ENCODE measurements at regions not wholly inside any gene's neighbourhood (a gene's known extent, or its start where the extent isn't known, plus 50 kb on each side); places are given as distances from the start of the nearest gene placed in this dataset.

GRCh38 chr18:55877321-55877720 lies 289.3 kb upstream of the TCF4 start:
- Histone ChIP-seq H3K36me3 (ENCODE audit: control insufficient read depth in 2 of 2, insufficient read depth in 2 of 2, low read length in 2 of 2) (no peaks in the 10 kb centered on the region), H3K27ac (ENCODE audit: low read depth in 2 of 2, low read length in 2 of 2) (no peak overlapping the region), H3K9ac (ENCODE audit: low read depth in 1 of 2, low read length in 2 of 2) (no peak overlapping the region), H3K27me3 (ENCODE audit: control insufficient read depth in 2 of 2, insufficient read depth in 2 of 2, low read length in 2 of 2) (no peaks in the 10 kb centered on the region), H3K9me3 (ENCODE audit: control insufficient read depth in 2 of 2, low read length in 2 of 2) (peaks cover 0 to under 1% of the 10 kb centered on the region in 2 donors), H3K4me1 (ENCODE audit: control insufficient read depth in 2 of 2, insufficient read depth in 2 of 2, low read length in 2 of 2) (no peaks in the 10 kb centered on the region), H3K4me3 (ENCODE audit: low read length in 2 of 2) (no peak overlapping the region)

GRCh38 chr18:55876254-55876653 lies 288.3 kb upstream of the TCF4 start:
- no peaks in the 10 kb centered on the region for H3K4me1 ChIP-seq (ENCODE audit: control insufficient read depth in 2 of 2, insufficient read depth in 2 of 2, low read length in 2 of 2)
- H3K27ac ChIP-seq (ENCODE audit: low read depth in 2 of 2, low read length in 2 of 2) = no peak overlapping the region
- no peaks in the 10 kb centered on the region for H3K9me3 ChIP-seq (ENCODE audit: control insufficient read depth in 2 of 2, low read length in 2 of 2)

GRCh38 chr18:55875371-55875901 lies 287.4 kb upstream of the TCF4 start:
- no peaks in the 10 kb centered on the region for H3K4me1 ChIP-seq (ENCODE audit: control insufficient read depth in 2 of 2, insufficient read depth in 2 of 2, low read length in 2 of 2)
- no peak overlapping the region for H3K9ac ChIP-seq (ENCODE audit: low read depth in 1 of 2, low read length in 2 of 2)
- no peaks in the 10 kb centered on the region for H3K27me3 ChIP-seq (ENCODE audit: control insufficient read depth in 2 of 2, insufficient read depth in 2 of 2, low read length in 2 of 2)
- H3K4me3 ChIP-seq (ENCODE audit: low read length in 2 of 2) = no peak overlapping the region
- H3K36me3 ChIP-seq (ENCODE audit: control insufficient read depth in 2 of 2, insufficient read depth in 2 of 2, low read length in 2 of 2) = no peaks in the 10 kb centered on the region
- H3K27ac ChIP-seq (ENCODE audit: low read depth in 2 of 2, low read length in 2 of 2) = no peak overlapping the region
- no peaks in the 10 kb centered on the region for H3K9me3 ChIP-seq (ENCODE audit: control insufficient read depth in 2 of 2, low read length in 2 of 2)

More at GRCh38 chr18:55876254-55876653, 288.3 kb upstream of the TCF4 start:
- H3K9ac ChIP-seq (ENCODE audit: low read depth in 1 of 2, low read length in 2 of 2) = no peak overlapping the region
- H3K27me3 ChIP-seq (ENCODE audit: control insufficient read depth in 2 of 2, insufficient read depth in 2 of 2, low read length in 2 of 2) = no peaks in the 10 kb centered on the region
- no peaks in the 10 kb centered on the region for H3K36me3 ChIP-seq (ENCODE audit: control insufficient read depth in 2 of 2, insufficient read depth in 2 of 2, low read length in 2 of 2)
- no peak overlapping the region for H3K4me3 ChIP-seq (ENCODE audit: low read length in 2 of 2)

GRCh38 chr18:55869556-55870501 lies 281.8 kb upstream of the TCF4 start:
- Histone ChIP-seq H3K9me3 (ENCODE audit: control insufficient read depth in 2 of 2, low read length in 2 of 2) (no peaks in the 10 kb centered on the region), H3K4me3 (ENCODE audit: low read length in 2 of 2) (no peak overlapping the region), H3K27ac (ENCODE audit: low read depth in 2 of 2, low read length in 2 of 2) (no peak overlapping the region), H3K9ac (ENCODE audit: low read depth in 1 of 2, low read length in 2 of 2) (no peak overlapping the region), H3K36me3 (ENCODE audit: control insufficient read depth in 2 of 2, insufficient read depth in 2 of 2, low read length in 2 of 2) (no peaks in the 10 kb centered on the region), H3K4me1 (ENCODE audit: control insufficient read depth in 2 of 2, insufficient read depth in 2 of 2, low read length in 2 of 2) (no peaks in the 10 kb centered on the region), H3K27me3 (ENCODE audit: control insufficient read depth in 2 of 2, insufficient read depth in 2 of 2, low read length in 2 of 2) (no peaks in the 10 kb centered on the region)

- Histone ChIP-seq H3K9ac (ENCODE audit: low read depth in 1 of 2, low read length in 2 of 2) (no peak overlapping the region), H3K4me1 (ENCODE audit: control insufficient read depth in 2 of 2, insufficient read depth in 2 of 2, low read length in 2 of 2) (no peaks in the 10 kb centered on the region), H3K36me3 (ENCODE audit: control insufficient read depth in 2 of 2, insufficient read depth in 2 of 2, low read length in 2 of 2) (no peaks in the 10 kb centered on the region), H3K9me3 (ENCODE audit: control insufficient read depth in 2 of 2, low read length in 2 of 2) (no peaks in the 10 kb centered on the region), H3K4me3 (ENCODE audit: low read length in 2 of 2) (no peak overlapping the region), H3K27ac (ENCODE audit: low read depth in 2 of 2, low read length in 2 of 2) (no peak overlapping the region), H3K27me3 (ENCODE audit: control insufficient read depth in 2 of 2, insufficient read depth in 2 of 2, low read length in 2 of 2) (no peaks in the 10 kb centered on the region)
These were observed 280.9 kb upstream of the TCF4 start for GRCh38 chr18:55868909-55869308.

- Histone ChIP-seq H3K36me3 (ENCODE audit: control insufficient read depth in 2 of 2, insufficient read depth in 2 of 2, low read length in 2 of 2) (no peaks in the 10 kb centered on the region), H3K4me1 (ENCODE audit: control insufficient read depth in 2 of 2, insufficient read depth in 2 of 2, low read length in 2 of 2) (no peaks in the 10 kb centered on the region), H3K9me3 (ENCODE audit: control insufficient read depth in 2 of 2, low read length in 2 of 2) (no peaks in the 10 kb centered on the region), H3K27me3 (ENCODE audit: control insufficient read depth in 2 of 2, insufficient read depth in 2 of 2, low read length in 2 of 2) (no peaks in the 10 kb centered on the region), H3K9ac (ENCODE audit: low read depth in 1 of 2, low read length in 2 of 2) (no peak overlapping the region), H3K27ac (ENCODE audit: low read depth in 2 of 2, low read length in 2 of 2) (no peak overlapping the region), H3K4me3 (ENCODE audit: low read length in 2 of 2) (no peak overlapping the region)
These were observed 278.9 kb upstream of the TCF4 start for GRCh38 chr18:55866886-55867285.

- H3K4me3 ChIP-seq (ENCODE audit: low read length in 2 of 2) = no peak overlapping the region
These were observed 278.0 kb upstream of the TCF4 start for GRCh38 chr18:55866006-55866405.

GRCh38 chr18:55864281-55864680 lies 276.3 kb upstream of the TCF4 start:
- no peaks in the 10 kb centered on the region for H3K4me1 ChIP-seq (ENCODE audit: control insufficient read depth in 2 of 2, insufficient read depth in 2 of 2, low read length in 2 of 2)
- no peak overlapping the region for H3K4me3 ChIP-seq (ENCODE audit: low read length in 2 of 2)
- H3K9ac ChIP-seq (ENCODE audit: low read depth in 1 of 2, low read length in 2 of 2) = no peak overlapping the region
- no peak overlapping the region for H3K27ac ChIP-seq (ENCODE audit: low read depth in 2 of 2, low read length in 2 of 2)
- no peaks in the 10 kb centered on the region for H3K9me3 ChIP-seq (ENCODE audit: control insufficient read depth in 2 of 2, low read length in 2 of 2)
- no peaks in the 10 kb centered on the region for H3K36me3 ChIP-seq (ENCODE audit: control insufficient read depth in 2 of 2, insufficient read depth in 2 of 2, low read length in 2 of 2)
- H3K27me3 ChIP-seq (ENCODE audit: control insufficient read depth in 2 of 2, insufficient read depth in 2 of 2, low read length in 2 of 2) = no peaks in the 10 kb centered on the region

More at GRCh38 chr18:55866006-55866405, 278.0 kb upstream of the TCF4 start:
- Histone ChIP-seq H3K27me3 (ENCODE audit: control insufficient read depth in 2 of 2, insufficient read depth in 2 of 2, low read length in 2 of 2) (no peaks in the 10 kb centered on the region), H3K9ac (ENCODE audit: low read depth in 1 of 2, low read length in 2 of 2) (no peak overlapping the region), H3K36me3 (ENCODE audit: control insufficient read depth in 2 of 2, insufficient read depth in 2 of 2, low read length in 2 of 2) (no peaks in the 10 kb centered on the region), H3K27ac (ENCODE audit: low read depth in 2 of 2, low read length in 2 of 2) (no peak overlapping the region), H3K4me1 (ENCODE audit: control insufficient read depth in 2 of 2, insufficient read depth in 2 of 2, low read length in 2 of 2) (no peaks in the 10 kb centered on the region), H3K9me3 (ENCODE audit: control insufficient read depth in 2 of 2, low read length in 2 of 2) (no peaks in the 10 kb centered on the region)

- H3K4me1 ChIP-seq (ENCODE audit: control insufficient read depth in 2 of 2, insufficient read depth in 2 of 2, low read length in 2 of 2) = no peaks in the 10 kb centered on the region
- H3K4me3 ChIP-seq (ENCODE audit: low read length in 2 of 2) = no peak overlapping the region
- no peaks in the 10 kb centered on the region for H3K27me3 ChIP-seq (ENCODE audit: control insufficient read depth in 2 of 2, insufficient read depth in 2 of 2, low read length in 2 of 2)
- no peak overlapping the region for H3K27ac ChIP-seq (ENCODE audit: low read depth in 2 of 2, low read length in 2 of 2)
- no peaks in the 10 kb centered on the region for H3K36me3 ChIP-seq (ENCODE audit: control insufficient read depth in 2 of 2, insufficient read depth in 2 of 2, low read length in 2 of 2)
- H3K9me3 ChIP-seq (ENCODE audit: control insufficient read depth in 2 of 2, low read length in 2 of 2) = no peaks in the 10 kb centered on the region
- H3K9ac ChIP-seq (ENCODE audit: low read depth in 1 of 2, low read length in 2 of 2) = no peak overlapping the region
These were observed 275.9 kb upstream of the TCF4 start for GRCh38 chr18:55863876-55864275.

GRCh38 chr18:55863391-55863706 lies 275.4 kb upstream of the TCF4 start:
- Histone ChIP-seq H3K4me3 (ENCODE audit: low read length in 2 of 2) (no peak overlapping the region), H3K27me3 (ENCODE audit: control insufficient read depth in 2 of 2, insufficient read depth in 2 of 2, low read length in 2 of 2) (no peaks in the 10 kb centered on the region), H3K36me3 (ENCODE audit: control insufficient read depth in 2 of 2, insufficient read depth in 2 of 2, low read length in 2 of 2) (no peaks in the 10 kb centered on the region), H3K27ac (ENCODE audit: low read depth in 2 of 2, low read length in 2 of 2) (no peak overlapping the region), H3K9me3 (ENCODE audit: control insufficient read depth in 2 of 2, low read length in 2 of 2) (no peaks in the 10 kb centered on the region), H3K9ac (ENCODE audit: low read depth in 1 of 2, low read length in 2 of 2) (no peak overlapping the region), H3K4me1 (ENCODE audit: control insufficient read depth in 2 of 2, insufficient read depth in 2 of 2, low read length in 2 of 2) (no peaks in the 10 kb centered on the region)
